ENCODE measurements at regions not wholly inside any gene's neighbourhood (a gene's known extent, or its start where the extent isn't known, plus 50 kb on each side); places are given as distances from the start of the nearest gene placed in this dataset.

DNA sequence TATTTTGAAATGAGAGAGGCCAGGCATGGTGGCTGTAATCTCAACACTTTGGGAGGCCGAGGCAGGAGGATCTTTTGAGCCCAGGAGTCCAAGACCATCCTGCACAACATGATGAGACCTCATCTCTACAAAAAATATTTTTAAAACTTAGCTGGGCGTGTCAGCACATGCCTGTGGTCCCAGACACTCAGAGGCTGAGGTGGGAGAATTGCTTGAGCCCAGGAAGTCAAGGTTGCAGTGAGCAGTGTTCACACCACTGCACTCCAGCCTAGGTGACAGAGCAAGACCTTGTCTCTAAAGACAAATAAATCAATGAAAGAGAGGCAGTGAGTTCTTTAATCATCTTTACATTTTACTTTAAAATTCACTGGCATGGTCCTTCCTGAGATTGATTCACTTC is 124.5 kb downstream of the DUSP6 start:
- no peak for TF ChIP-seq CTCF (optimal IDR thresholded peaks at IDR 0.05 in 1 of 3, IDR thresholded peaks at IDR 0.05 in 1 of 3, conservative IDR thresholded peaks at IDR 0.05 in 1 of 3; ENCODE audit: extremely low read depth in 1 of 3, insufficient read depth in 2 of 3, low read length in 3 of 3)
- TF ChIP-seq EZH2 (IDR thresholded peaks at IDR 0.05; ENCODE audit: low read length), result no peak
